ENCODE measurements at regions not wholly inside any gene's neighbourhood (a gene's known extent, or its start where the extent isn't known, plus 50 kb on each side); places are given as distances from the start of the nearest gene placed in this dataset.

DNA sequence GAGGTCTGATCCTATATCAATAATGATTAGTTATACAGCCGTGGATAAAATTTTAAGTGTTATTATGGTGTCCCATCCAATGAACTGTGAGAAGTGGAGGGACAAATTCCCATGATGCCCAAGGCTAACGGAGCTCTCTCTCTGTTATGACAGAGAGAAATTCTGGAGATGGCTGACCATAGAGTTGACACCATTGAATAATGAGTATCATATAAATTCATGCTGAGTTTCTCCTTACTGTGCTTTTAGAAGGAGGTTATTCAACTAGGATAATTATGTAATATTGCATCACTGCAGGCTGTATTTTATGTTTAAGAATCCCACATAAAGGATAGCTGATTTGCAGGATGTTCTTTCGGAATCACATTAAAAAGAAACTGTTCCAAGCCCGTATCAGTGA lies 82.9 kb downstream of the PYDC2 start:
- TF ChIP-seq CTCF (IDR thresholded peaks at IDR 0.05; ENCODE audit: low read depth, low read length, missing control alignments), result no peak
- in situ Hi-C loops (cut with HindIII; ENCODE audit: low sequenced_read_pairs), result no loop called here
- no peak overlapping the region for H3K4me3 ChIP-seq (ENCODE audit: low read depth, low read length)
- DNase-seq (ENCODE audit: low read depth), result no peak

DNA sequence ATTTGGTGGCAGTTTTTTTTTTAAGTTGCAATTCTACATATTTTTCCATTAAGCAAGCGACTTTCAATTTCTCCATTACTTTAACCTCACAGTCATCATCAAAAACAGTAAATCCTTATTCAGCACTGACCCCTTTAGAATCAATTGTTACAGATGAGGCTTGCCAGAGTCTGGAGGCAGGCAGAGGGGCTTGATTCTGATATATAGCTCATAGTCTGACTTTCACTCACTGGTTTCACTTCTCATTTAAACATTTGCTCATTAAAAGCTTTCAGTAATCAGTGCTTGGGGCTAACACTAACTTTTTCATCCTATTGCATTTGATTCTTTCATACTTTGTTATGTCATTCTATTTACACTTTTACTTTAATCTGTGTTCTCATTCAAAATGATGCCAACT lies 88.4 kb downstream of the PYDC2 start:
- in situ Hi-C loops (cut with HindIII; ENCODE audit: low sequenced_read_pairs), result no loop called here
- no peak overlapping the region for H3K4me3 ChIP-seq (ENCODE audit: low read depth, low read length)
- DNase-seq (ENCODE audit: low read depth), result no peak
- TF ChIP-seq CTCF (IDR thresholded peaks at IDR 0.05; ENCODE audit: low read depth, low read length, missing control alignments), result no peak

DNA sequence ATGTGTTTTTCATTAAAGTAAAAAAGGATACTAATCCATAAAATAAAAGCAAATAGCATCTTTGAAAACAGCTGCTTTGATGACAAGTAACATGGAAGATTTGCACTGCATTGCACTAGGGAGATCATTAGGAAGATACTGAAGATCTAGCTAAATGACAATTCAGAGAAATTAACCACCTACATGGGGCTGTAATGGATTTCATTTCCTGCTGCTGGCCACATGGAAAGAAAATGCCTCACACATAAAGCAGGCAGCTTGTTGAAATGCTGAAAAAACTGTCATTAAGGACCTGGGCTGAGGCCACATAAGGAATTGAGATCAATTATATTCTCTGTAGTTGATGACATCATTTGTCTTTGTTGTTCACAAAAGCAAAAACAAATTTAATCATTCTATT lies 94.1 kb downstream of the PYDC2 start:
- H3K4me3 ChIP-seq (ENCODE audit: low read depth, low read length), result no peak overlapping the region
- TF ChIP-seq CTCF (IDR thresholded peaks at IDR 0.05; ENCODE audit: low read depth, low read length, missing control alignments), result no peak
- in situ Hi-C loops (cut with HindIII; ENCODE audit: low sequenced_read_pairs), result no loop called here
- DNase-seq (ENCODE audit: low read depth), result no peak

GRCh38 chr3:191557322-191557721 lies 96.4 kb downstream of the PYDC2 start:
- TF ChIP-seq CTCF (IDR thresholded peaks at IDR 0.05; ENCODE audit: low read depth, low read length, missing control alignments), result no peak

GRCh38 chr3:191563722-191564121 lies 102.8 kb downstream of the PYDC2 start:
- TF ChIP-seq CTCF (IDR thresholded peaks at IDR 0.05; ENCODE audit: low read depth, low read length, missing control alignments), result no peak
- in situ Hi-C loops (cut with HindIII; ENCODE audit: low sequenced_read_pairs), result no loop called here
- no peak for DNase-seq (ENCODE audit: low read depth)
- H3K4me3 ChIP-seq (ENCODE audit: low read depth, low read length), result no peak overlapping the region

More at GRCh38 chr3:191557322-191557721, 96.4 kb downstream of the PYDC2 start:
- in situ Hi-C loops (cut with HindIII; ENCODE audit: low sequenced_read_pairs), result no loop called here
- H3K4me3 ChIP-seq (ENCODE audit: low read depth, low read length), result no peak overlapping the region
- DNase-seq (ENCODE audit: low read depth), result no peak

GRCh38 chr3:191566469-191566868 lies 105.5 kb downstream of the PYDC2 start:
- TF ChIP-seq CTCF (IDR thresholded peaks at IDR 0.05; ENCODE audit: low read depth, low read length, missing control alignments), result no peak
- H3K4me3 ChIP-seq (ENCODE audit: low read depth, low read length), result no peak overlapping the region
- in situ Hi-C loops (cut with HindIII; ENCODE audit: low sequenced_read_pairs), result no loop called here
- peak; percentile 29 for DNase-seq (ENCODE audit: low read depth)

DNA sequence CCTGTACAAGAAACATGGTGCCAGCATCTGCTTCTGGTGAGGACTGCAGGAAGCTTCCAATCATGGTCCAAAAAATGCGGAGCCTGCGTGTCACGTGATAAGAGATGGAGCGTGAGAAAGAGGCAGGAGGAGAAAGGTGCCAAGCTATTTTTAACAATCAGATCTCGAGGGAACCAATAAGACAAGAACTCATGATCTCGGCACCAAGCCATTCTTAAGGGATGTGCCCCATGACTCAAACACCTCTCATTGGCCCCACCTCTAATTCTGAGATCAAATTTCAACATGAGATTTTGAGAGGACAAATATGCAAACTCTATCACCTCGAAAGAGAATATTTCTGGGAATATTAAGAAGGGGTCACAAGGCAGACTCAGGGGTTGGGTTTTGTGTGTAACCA lies 107.2 kb downstream of the PYDC2 start:
- no peak overlapping the region for H3K4me3 ChIP-seq (ENCODE audit: low read depth, low read length)
- no peak for DNase-seq (ENCODE audit: low read depth)
- in situ Hi-C loops (cut with HindIII; ENCODE audit: low sequenced_read_pairs), result no loop called here
- TF ChIP-seq CTCF (IDR thresholded peaks at IDR 0.05; ENCODE audit: low read depth, low read length, missing control alignments), result no peak
